ENCODE measurements at regions not wholly inside any gene's neighbourhood (a gene's known extent, or its start where the extent isn't known, plus 50 kb on each side); places are given as distances from the start of the nearest gene placed in this dataset.

- Histone ChIP-seq H3K4me2 (replicated peaks; ENCODE audit: extremely low read depth, low read length, poor library complexity, severe bottlenecking) (no peak overlapping the region), H3K36me3 (replicated peaks in 1 of 2; ENCODE audit: control insufficient read depth in 1 of 2, insufficient read depth in 2 of 2, low read length in 2 of 2) (no peaks in the 10 kb centered on the region), H3K79me2 (ENCODE audit: insufficient read depth, low read length) (no peaks in the 10 kb centered on the region), H3K9ac (ENCODE audit: insufficient read depth, low read length, poor library complexity, severe bottlenecking) (no peak overlapping the region), H3K9me3 (replicated peaks in 1 of 2; ENCODE audit: control insufficient read depth in 1 of 2, insufficient read depth in 1 of 2, low read length in 2 of 2) (no peaks in the 10 kb centered on the region), H3K27me3 (ENCODE audit: control insufficient read depth in 2 of 2, insufficient read depth in 2 of 2, low read length in 2 of 2) (no peaks in the 10 kb centered on the region), H3K4me3 (replicated peaks in 1 of 3; ENCODE audit: low read depth in 2 of 3, low read length in 3 of 3) (no peak overlapping the region), H3K27ac (ENCODE audit: low read depth in 1 of 2, low read length in 2 of 2) (no peak overlapping the region), H2AFZ (ENCODE audit: insufficient read depth, low read depth, low read length, poor library complexity, severe bottlenecking) (no peak overlapping the region), H3K4me1 (ENCODE audit: control insufficient read depth in 1 of 2, insufficient read depth in 2 of 2, low read length in 2 of 2) (no peaks in the 10 kb centered on the region), H4K20me1 (ENCODE audit: insufficient read depth, low read length) (no peaks in the 10 kb centered on the region)
- Mint-ChIP-seq H3K27me3 (ENCODE audit: low read depth in 3 of 3) (no peaks in the 10 kb centered on the region), H3K4me3 (no peak overlapping the region), H3K36me3 (no peaks in the 10 kb centered on the region), H3K4me1 (no peaks in the 10 kb centered on the region), H3K9me3 (peaks cover 0 to 4% (median 0%) of the 10 kb centered on the region in 7 donors), H3K27ac (no peak overlapping the region)
- no CpG with 5 or more reads among the region's 2 CpGs for WGBS (ENCODE audit: insufficient coverage)
- intact Hi-C loops (cut with micrococcal nuclease), result no loop called here
- DNase-seq, result no peak
- TF ChIP-seq, protein P1, sequence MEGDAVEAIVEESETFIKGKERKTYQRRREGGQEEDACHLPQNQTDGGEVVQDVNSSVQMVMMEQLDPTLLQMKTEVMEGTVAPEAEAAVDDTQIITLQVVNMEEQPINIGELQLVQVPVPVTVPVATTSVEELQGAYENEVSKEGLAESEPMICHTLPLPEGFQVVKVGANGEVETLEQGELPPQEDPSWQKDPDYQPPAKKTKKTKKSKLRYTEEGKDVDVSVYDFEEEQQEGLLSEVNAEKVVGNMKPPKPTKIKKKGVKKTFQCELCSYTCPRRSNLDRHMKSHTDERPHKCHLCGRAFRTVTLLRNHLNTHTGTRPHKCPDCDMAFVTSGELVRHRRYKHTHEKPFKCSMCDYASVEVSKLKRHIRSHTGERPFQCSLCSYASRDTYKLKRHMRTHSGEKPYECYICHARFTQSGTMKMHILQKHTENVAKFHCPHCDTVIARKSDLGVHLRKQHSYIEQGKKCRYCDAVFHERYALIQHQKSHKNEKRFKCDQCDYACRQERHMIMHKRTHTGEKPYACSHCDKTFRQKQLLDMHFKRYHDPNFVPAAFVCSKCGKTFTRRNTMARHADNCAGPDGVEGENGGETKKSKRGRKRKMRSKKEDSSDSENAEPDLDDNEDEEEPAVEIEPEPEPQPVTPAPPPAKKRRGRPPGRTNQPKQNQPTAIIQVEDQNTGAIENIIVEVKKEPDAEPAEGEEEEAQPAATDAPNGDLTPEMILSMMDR (IDR thresholded peaks at IDR 0.05), result no peak
These were observed 91.1 kb downstream of the PCDH7 start for GRCh38 chr4:30811296-30811695.

DNA sequence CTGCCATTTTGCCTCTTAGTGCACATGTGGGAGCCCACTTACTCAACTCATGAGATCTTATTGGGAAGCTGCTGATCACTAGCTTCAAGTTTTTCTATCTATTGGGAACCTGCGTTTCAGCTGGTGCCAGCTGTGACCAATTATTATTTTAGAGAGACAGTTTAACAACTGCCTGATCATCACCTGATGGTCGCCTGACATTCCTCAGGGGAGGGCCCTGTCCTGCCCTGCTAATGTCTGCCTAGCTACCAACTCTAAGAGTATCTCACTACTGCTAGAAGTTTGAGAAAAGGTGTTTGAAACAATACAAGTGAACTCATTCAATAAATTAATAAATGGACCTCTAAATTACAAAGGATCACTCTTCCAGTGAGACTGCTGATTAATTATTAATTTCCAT is 95.5 kb downstream of the PCDH7 start:
- no peak for DNase-seq
- H3K4me3 Mint-ChIP-seq, result no peak overlapping the region
- H3K27me3 Mint-ChIP-seq (ENCODE audit: low read depth in 3 of 3), result no peaks in the 10 kb centered on the region
- H3K36me3 ChIP-seq (replicated peaks in 1 of 2; ENCODE audit: control insufficient read depth in 1 of 2, insufficient read depth in 2 of 2, low read length in 2 of 2), result no peaks in the 10 kb centered on the region
- no peaks in the 10 kb centered on the region for H3K27me3 ChIP-seq (ENCODE audit: control insufficient read depth in 2 of 2, insufficient read depth in 2 of 2, low read length in 2 of 2)
- no CpG with 5 or more reads among the region's 2 CpGs for WGBS (ENCODE audit: insufficient coverage)
- peaks cover 0 to 6% (median 0%) of the 10 kb centered on the region in 7 donors for H3K9me3 Mint-ChIP-seq
- H3K4me1 ChIP-seq (ENCODE audit: control insufficient read depth in 1 of 2, insufficient read depth in 2 of 2, low read length in 2 of 2), result no peaks in the 10 kb centered on the region
- H3K4me3 ChIP-seq (replicated peaks in 1 of 3; ENCODE audit: low read depth in 2 of 3, low read length in 3 of 3), result no peak overlapping the region
- no peaks in the 10 kb centered on the region for H3K9me3 ChIP-seq (replicated peaks in 1 of 2; ENCODE audit: control insufficient read depth in 1 of 2, insufficient read depth in 1 of 2, low read length in 2 of 2)
- no peaks in the 10 kb centered on the region for H3K36me3 Mint-ChIP-seq
- H3K27ac Mint-ChIP-seq, result no peak overlapping the region
- H3K4me2 ChIP-seq (replicated peaks; ENCODE audit: extremely low read depth, low read length, poor library complexity, severe bottlenecking), result no peak overlapping the region
- no peak overlapping the region for H3K9ac ChIP-seq (ENCODE audit: insufficient read depth, low read length, poor library complexity, severe bottlenecking)
- no peaks in the 10 kb centered on the region for H3K79me2 ChIP-seq (ENCODE audit: insufficient read depth, low read length)
- H3K4me1 Mint-ChIP-seq, result no peaks in the 10 kb centered on the region
- H2AFZ ChIP-seq (ENCODE audit: insufficient read depth, low read depth, low read length, poor library complexity, severe bottlenecking), result no peak overlapping the region
- TF ChIP-seq, protein P1 (IDR thresholded peaks at IDR 0.05), result no peak
- intact Hi-C loops (cut with micrococcal nuclease), result no loop called here
- no peaks in the 10 kb centered on the region for H4K20me1 ChIP-seq (ENCODE audit: insufficient read depth, low read length)
- H3K27ac ChIP-seq (ENCODE audit: low read depth in 1 of 2, low read length in 2 of 2), result no peak overlapping the region
